Panc1 (cell line): ENCODE measurements at regions not wholly inside any gene's neighbourhood (a gene's known extent, or its start where the extent isn't known, plus 50 kb on each side); places are given as distances from the start of the nearest gene placed in this dataset.

Experiments
- CTCF ChIP-seq: fragments of 450-650 bp; IDR thresholded peaks from 2 replicates; pipeline ENCODE4 v1.5.1; 2017; ENCODE audit warnings: mild to moderate bottlenecking
- POLR2AphosphoS5 ChIP-seq: IDR thresholded peaks from 2 replicates; pipeline ENCODE4 v1.6.1; 2012; ENCODE audit warnings: mild to moderate bottlenecking, low read depth, low read length, moderate library complexity
- REST ChIP-seq, 2 experiments: IDR thresholded peaks; 2 replicates each; pipeline ENCODE4 v1.6.1; 2011 to 2012; ENCODE audit warnings: low read depth in 2 of 2, control low read depth in 1 of 2, low read length in 1 of 2, mild to moderate bottlenecking in 1 of 2, moderate library complexity in 1 of 2; ENCODE audit not compliant: insufficient read depth in 1 of 2

GRCh38 chr5:91214571-91214970 is 168.5 kb downstream of the ARRDC3 start:
- no peak for TF ChIP-seq CTCF
- no peak for TF ChIP-seq REST (IDR thresholded peaks at IDR 0.05; ENCODE audit: insufficient read depth in 1 of 2, low read depth in 2 of 2, low read length in 1 of 2)
- TF ChIP-seq POLR2AphosphoS5 = no peak
